HepG2 (cell line): ENCODE measurements at regions not wholly inside any gene's neighbourhood (a gene's known extent, or its start where the extent isn't known, plus 50 kb on each side); places are given as distances from the start of the nearest gene placed in this dataset.

ENCODE experiments used
- ATAC-seq: fragments of 200-7000 bp; cut with Tn5 transposase; 3 replicates; pipeline ENCODE4 v1.9.1; 2020; ENCODE audit warnings: mild to moderate bottlenecking, moderate library complexity
- BruUV-seq: library from RNA; stranded (reverse); fragments of 400-500 nt; replicated peaks from 2 replicates; lab custom pipeline; 2021; lab: Mats Ljungman, UMichigan
- CTCF ChIA-PET: fragments of 300-600 bp; formaldehyde crosslinking; extraction: SDS; loops from one replicate; lab custom pipeline; 2021; ENCODE audit warnings: low total read pairs, inconsistent platforms, low intra/inter-chr PET ratio; lab: Yijun Ruan, JAX
- POLR2A ChIA-PET: fragments of 350-600 bp; sonication (Branson Sonifier 250); formaldehyde crosslinking; loops from one replicate; lab custom pipeline; 2020; ENCODE audit warnings: antibody characterized with exemption, inconsistent platforms; lab: Yijun Ruan, JAX
- DNase-seq: peaks from one replicate; pipeline ENCODE4 v3.0.0-alpha.2; 2015; ENCODE audit warnings: low spot score
- FAIRE-seq: peaks from 3 replicates; lab custom pipeline; 2011; peaks lifted over from hg19 to GRCh38; lab: Jason Lieb, UNC
- H2AFZ ChIP-seq: one replicate; pipeline ENCODE4 v1.6.1; 2011; ENCODE audit warnings: low read length, inconsistent platforms
- H3K27ac ChIP-seq: fragments of 300-600 bp; 3 replicates; pipeline ENCODE4 v1.8.0; 2011; ENCODE audit warnings: mixed run types, mild to moderate bottlenecking, mixed read lengths, low read length, inconsistent platforms; ENCODE audit not compliant: insufficient read depth; ENCODE audit errors: extremely low read length
- H3K27me3 ChIP-seq, 2 experiments: fragments of 200-600 bp in 1 of 2; 2 replicates in 1 of 2; 3 replicates in 1 of 2; pipeline versions ENCODE4 v1.6.0 to v1.8.0; 2011; ENCODE audit warnings: low read length in 2 of 2, mild to moderate bottlenecking in 2 of 2, moderate library complexity in 2 of 2, inconsistent platforms in 1 of 2; ENCODE audit not compliant: insufficient read depth in 2 of 2, control insufficient read depth in 1 of 2
- H3K36me3 ChIP-seq, 2 experiments: fragments of 200-600 bp in 1 of 2; replicated peaks in 1 of 2; 2 replicates in 1 of 2; 3 replicates in 1 of 2; pipeline versions ENCODE4 v1.5.1 to v1.8.0; 2011; ENCODE audit warnings: low read length in 2 of 2, inconsistent platforms in 1 of 2; ENCODE audit not compliant: insufficient read depth in 2 of 2, control insufficient read depth in 1 of 2
- H3K4me1 ChIP-seq: 2 replicates; pipeline ENCODE4 v1.5.1; 2012; ENCODE audit warnings: low read length, inconsistent platforms; ENCODE audit not compliant: insufficient read depth
- H3K4me2 ChIP-seq: 2 replicates; pipeline ENCODE4 v1.6.0; 2011; ENCODE audit warnings: low read depth, low read length, inconsistent platforms
- H3K4me3 ChIP-seq, 3 experiments: fragments of 200-600 bp in 1 of 3; sonication (generic), shearing (Covaris generic) in 1 of 3; replicated peaks in 1 of 3; 2 replicates each; pipeline ENCODE4 v1.5.1; 2011 to 2016; ENCODE audit warnings: low read length in 3 of 3, inconsistent platforms in 2 of 3, low read depth in 2 of 3, mild to moderate bottlenecking in 2 of 3, control low read depth in 1 of 3, mixed read lengths in 1 of 3; ENCODE audit not compliant: insufficient read depth in 1 of 3
- H3K79me2 ChIP-seq: one replicate; pipeline ENCODE4 v1.6.1; 2011; ENCODE audit warnings: low read length, inconsistent platforms; ENCODE audit not compliant: insufficient read depth
- H3K9ac ChIP-seq: 2 replicates; pipeline ENCODE4 v1.6.0; 2011; ENCODE audit warnings: mild to moderate bottlenecking, low read depth, low read length, inconsistent platforms; ENCODE audit not compliant: insufficient read depth
- H3K9me3 ChIP-seq: 2 replicates; pipeline ENCODE4 v1.5.1; 2012; ENCODE audit warnings: mild to moderate bottlenecking, low read length
- H4K20me1 ChIP-seq: 2 replicates; pipeline ENCODE4 v1.6.0; 2011; ENCODE audit warnings: inconsistent platforms, mild to moderate bottlenecking, low read length, moderate library complexity; ENCODE audit not compliant: insufficient read depth
- CTCF ChIP-seq: sonication (generic); formaldehyde crosslinking; IDR thresholded peaks from 2 replicates; pipeline ENCODE4 v1.5.0; 2020; ENCODE audit warnings: mild to moderate bottlenecking, missing genetic modification reagents, moderate library complexity
- JARID2 ChIP-seq: sonication (generic); formaldehyde crosslinking; IDR thresholded peaks from 2 replicates; pipeline ENCODE4 v1.8.1; 2023; ENCODE audit warnings: missing genetic modification reagents, inconsistent platforms; ENCODE audit not compliant: insufficient replicate concordance
- MBNL3 ChIP-seq: fragments of 250-450 bp; sonication (Bioruptor Pico); conservative IDR thresholded peaks from 2 replicates; pipeline ENCODE4 v1.8.0; 2022; ENCODE audit warnings: mild to moderate bottlenecking, inconsistent platforms
- NR2F6 ChIP-seq, 2 experiments: IDR thresholded peaks; 2 replicates each; pipeline ENCODE4 v1.6.1; 2016; ENCODE audit warnings: antibody characterized with exemption in 1 of 2, mild to moderate bottlenecking in 1 of 2
- SAP130 ChIP-seq: IDR thresholded peaks from 2 replicates; pipeline ENCODE4 v1.6.1; 2016; ENCODE audit warnings: low read depth
- SIX1 ChIP-seq: sonication (generic); formaldehyde crosslinking; IDR thresholded peaks from 2 replicates; pipeline ENCODE4 v1.4.0; 2020; ENCODE audit warnings: missing genetic modification reagents, borderline replicate concordance
- SMC3 ChIP-seq: IDR thresholded peaks from 2 replicates; pipeline ENCODE4 v1.6.1; 2011; ENCODE audit warnings: low read length, improper control_type of control experiment
- STAG1 ChIP-seq: sonication (generic); formaldehyde crosslinking; IDR thresholded peaks from 2 replicates; pipeline ENCODE4 v1.4.0; 2020; ENCODE audit warnings: missing genetic modification reagents
- ZMAT3 ChIP-seq: sonication (generic); formaldehyde crosslinking; conservative IDR thresholded peaks from 2 replicates; pipeline ENCODE4 v1.7.0; 2021; ENCODE audit warnings: missing genetic modification reagents
- ZNF20 ChIP-seq: sonication (generic); formaldehyde crosslinking; IDR thresholded peaks from 2 replicates; pipeline ENCODE4 v1.4.0; 2020; ENCODE audit warnings: mild to moderate bottlenecking, moderate library complexity, missing genetic modification reagents
- ZNF414 ChIP-seq: sonication (generic); formaldehyde crosslinking; IDR thresholded peaks from 2 replicates; pipeline ENCODE4 v1.5.0; 2020; ENCODE audit warnings: missing genetic modification reagents
- ZNF709 ChIP-seq: sonication (generic); formaldehyde crosslinking; IDR thresholded peaks from 2 replicates; pipeline ENCODE4 v1.5.0; 2020; ENCODE audit warnings: mild to moderate bottlenecking, missing genetic modification reagents
- ZNF75D ChIP-seq: sonication (generic); formaldehyde crosslinking; IDR thresholded peaks from 2 replicates; pipeline ENCODE4 v1.8.1; 2023; ENCODE audit warnings: missing genetic modification reagents, mild to moderate bottlenecking, borderline replicate concordance
- WGBS: methylation state at CpG from one replicate; pipeline ENCODE4 v1.1.6; 2017; ENCODE audit warnings: low lambda C conversion rate; 5-methylcytosine and 5-hydroxymethylcytosine counted together
- in situ Hi-C: cut with HindIII; loops from 2 replicates; pipeline ENCODE4 v1.10.0; 2017; ENCODE audit warnings: low pct_unique_long_range_greater_than_20kb; ENCODE audit not compliant: extremely low pct_ligation_motif_present
- intact Hi-C: fragments of 100-400 bp; cut with micrococcal nuclease; formaldehyde crosslinking; loops from one replicate; pipeline ENCODE4 v1.10.0; 2022; ENCODE audit not compliant: unreplicated experiment

GRCh38 chr5:152277936-152278335, 127.1 kb downstream of the NMUR2 start (continued):
- TF ChIP-seq SIX1 (CRISPR knock-in tag) (no peak), JARID2 (CRISPR knock-in tag) (no peak), ZNF709 (no peak)

GRCh38 chr5:152274224-152274623, 130.9 kb downstream of the NMUR2 start:
- WGBS = 0% methylated on average over 2 of the region's 2 CpGs
- no peak for FAIRE-seq
- BruUV-seq = no TSS peak
- H3K9ac ChIP-seq = no peak overlapping the region
- ATAC-seq = no peak
- H3K4me1 ChIP-seq = no peaks in the 10 kb centered on the region
- no peak overlapping the region for H3K4me2 ChIP-seq
- H3K27ac ChIP-seq = no peak overlapping the region
- H3K4me3 ChIP-seq = no peak overlapping the region
- ChIA-PET CTCF (no interaction called here), POLR2A (no interaction called here)
- no peaks in the 10 kb centered on the region for H3K79me2 ChIP-seq
- no peaks in the 10 kb centered on the region for H3K9me3 ChIP-seq
- in situ Hi-C loops (no loop called here), intact Hi-C loops (no loop called here)
- no peaks in the 10 kb centered on the region for H3K27me3 ChIP-seq
- no peak for DNase-seq
- H4K20me1 ChIP-seq = no peaks in the 10 kb centered on the region
- TF ChIP-seq NR2F6 (IDR thresholded peaks at IDR 0.05) (no peak), NR2F6 (CRISPR knock-in tag; IDR thresholded peaks at IDR 0.05) (no peak), ZMAT3 (no peak), SAP130 (no peak), ZNF414 (CRISPR knock-in tag) (no peak)
- no peaks in the 10 kb centered on the region for H3K36me3 ChIP-seq
- H2AFZ ChIP-seq = no peak overlapping the region

- WGBS = 21% methylated on average over 5 of the region's 5 CpGs
- Histone ChIP-seq H3K9me3 (no peaks in the 10 kb centered on the region), H3K4me3 (no peak overlapping the region), H2AFZ (no peak overlapping the region), H3K4me2 (no peak overlapping the region), H3K36me3 (no peaks in the 10 kb centered on the region), H3K9ac (no peak overlapping the region), H3K27ac (no peak overlapping the region), H3K27me3 (no peaks in the 10 kb centered on the region), H3K79me2 (no peaks in the 10 kb centered on the region), H4K20me1 (no peaks in the 10 kb centered on the region), H3K4me1 (no peaks in the 10 kb centered on the region)
- ChIA-PET CTCF (no interaction called here), POLR2A (no interaction called here)
- ATAC-seq = peak; percentile 77
- peak; percentile 23 for DNase-seq
- BruUV-seq = no TSS peak
- in situ Hi-C loops = no loop called here
- TF ChIP-seq ZNF20 (no peak), STAG1 (CRISPR knock-in tag) (peak; percentile 69), CTCF (CRISPR knock-in tag) (peak; percentile 60), ZNF75D (CRISPR knock-in tag) (no peak), SMC3 (peak; percentile 16; the same call in 1 of the 2 replicates), MBNL3 (CRISPR knock-in tag) (no peak)
- peak; percentile 69 for FAIRE-seq
- intact Hi-C loops = no loop called here
Measured at GRCh38 chr5:152271420-152271819, 133.7 kb downstream of the NMUR2 start.
